Esophagus squamous epithelium (tissue), 4 donors: ENCODE measurements at regions not wholly inside any gene's neighbourhood (a gene's known extent, or its start where the extent isn't known, plus 50 kb on each side); places are given as distances from the start of the nearest gene placed in this dataset.
A peak's percentile ranks its signal among the peaks of the same experiment; 100 is the strongest.

Experiments used
- CTCF ChIP-seq, 6 experiments: fragments of 450-650 bp in 4 of 6; fragments of 200-600 bp in 2 of 6; sonication (generic) in 2 of 6; IDR thresholded peaks; one replicate each; pipeline ENCODE4 v1.5.1; 2016 to 2019; ENCODE audit warnings: antibody characterized with exemption in 6 of 6, mild to moderate bottlenecking in 4 of 6, moderate library complexity in 4 of 6
- POLR2A ChIP-seq, 4 donors: fragments of 450-650 bp; IDR thresholded peaks; one replicate each; pipeline ENCODE4 v1.6.1; 2017; ENCODE audit warnings: antibody characterized with exemption in 4 of 4, mild to moderate bottlenecking in 4 of 4, moderate library complexity in 3 of 4

GRCh38 chr9:129242971-129243561, 65.0 kb upstream of the IER5L start:
- TF ChIP-seq CTCF (IDR thresholded peaks at IDR 0.05) (no peak), POLR2A (IDR thresholded peaks at IDR 0.05) (peak in 1 of 4 donors; percentile 11)
